ENCODE measurements at regions not wholly inside any gene's neighbourhood (a gene's known extent, or its start where the extent isn't known, plus 50 kb on each side); places are given as distances from the start of the nearest gene placed in this dataset.

- TF ChIP-seq CHD7 (IDR thresholded peaks at IDR 0.05; ENCODE audit: insufficient replicate concordance, low read length) = no peak
- TF ChIP-seq EP300 (IDR thresholded peaks at IDR 0.05; ENCODE audit: borderline replicate concordance in 1 of 2, low read depth in 2 of 2, low read length in 2 of 2) = no peak
- TF ChIP-seq POU5F1 (IDR thresholded peaks at IDR 0.05; ENCODE audit: low read depth, low read length) = no peak
- TF ChIP-seq RXRA (IDR thresholded peaks at IDR 0.05; ENCODE audit: insufficient read depth, low read depth, low read length) = no peak
- no peak for TF ChIP-seq EGR1 (IDR thresholded peaks at IDR 0.05; ENCODE audit: borderline replicate concordance, low read depth, low read length)
- TF ChIP-seq CHD2 (IDR thresholded peaks at IDR 0.05; ENCODE audit: low read length) = no peak
- TF ChIP-seq BACH1 (IDR thresholded peaks at IDR 0.05; ENCODE audit: low read length) = no peak
- TF ChIP-seq ATF3 (IDR thresholded peaks at IDR 0.05; ENCODE audit: insufficient read depth, low read depth, low read length) = no peak
- TF ChIP-seq SP2 (IDR thresholded peaks at IDR 0.05; ENCODE audit: low read length) = no peak
- TF ChIP-seq SRF (IDR thresholded peaks at IDR 0.05; ENCODE audit: low read depth, low read length) = no peak
- TF ChIP-seq TBP (IDR thresholded peaks at IDR 0.05; ENCODE audit: low read depth, low read length) = no peak
- no peak for TF ChIP-seq TEAD4 (IDR thresholded peaks at IDR 0.05; ENCODE audit: low read depth, low read length)
Measured at GRCh38 chr6:103105686-103106085, 1712.2 kb downstream of the GRIK2 start (continued).

All from H1 (cell line).